ENCODE measurements at regions not wholly inside any gene's neighbourhood (a gene's known extent, or its start where the extent isn't known, plus 50 kb on each side); places are given as distances from the start of the nearest gene placed in this dataset.

DNA sequence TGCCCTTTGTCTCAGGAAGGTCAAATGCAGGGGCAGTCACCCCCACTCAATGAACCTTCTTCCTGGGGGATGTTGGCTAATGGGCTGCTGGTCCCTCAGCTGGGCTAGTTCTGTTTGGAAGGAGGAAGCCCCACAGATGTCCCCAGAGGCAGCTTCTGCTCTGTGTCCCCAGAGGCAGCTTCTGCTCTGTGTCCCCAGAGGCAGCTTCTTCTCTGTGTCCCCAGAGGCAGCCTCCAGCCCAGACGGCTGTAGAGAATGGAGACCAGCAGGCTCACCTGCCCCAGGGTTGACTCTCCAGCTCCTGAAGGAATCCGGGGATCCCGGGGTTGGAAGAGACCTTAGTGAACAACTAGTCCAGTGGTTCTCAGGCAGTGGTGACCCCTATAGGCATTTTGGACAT, 62.5 kb upstream of the LEP start:
- TF ChIP-seq EZH2phosphoT487 (IDR thresholded peaks at IDR 0.05; ENCODE audit: borderline replicate concordance, low read depth, low read length) (no peak), CTCF (conservative IDR thresholded peaks at IDR 0.05; ENCODE audit: low read length) (no peak)
